HT-29 (cell line): ENCODE measurements at regions not wholly inside any gene's neighbourhood (a gene's known extent, or its start where the extent isn't known, plus 50 kb on each side); places are given as distances from the start of the nearest gene placed in this dataset.

ENCODE experiments used
- DNase-seq: peaks from one replicate; pipeline ENCODE4 v3.0.0-alpha.2; 2015; ENCODE audit warnings: low spot score

GRCh38 chr12:4135919-4136605, 137.5 kb upstream of the CCND2 start:
- no peak for DNase-seq

- DNase-seq, result no peak
Observed at GRCh38 chr12:4134448-4135263, 138.9 kb upstream of the CCND2 start.

- no peak for DNase-seq
Observed at GRCh38 chr12:4133636-4134447, 139.7 kb upstream of the CCND2 start.

DNA sequence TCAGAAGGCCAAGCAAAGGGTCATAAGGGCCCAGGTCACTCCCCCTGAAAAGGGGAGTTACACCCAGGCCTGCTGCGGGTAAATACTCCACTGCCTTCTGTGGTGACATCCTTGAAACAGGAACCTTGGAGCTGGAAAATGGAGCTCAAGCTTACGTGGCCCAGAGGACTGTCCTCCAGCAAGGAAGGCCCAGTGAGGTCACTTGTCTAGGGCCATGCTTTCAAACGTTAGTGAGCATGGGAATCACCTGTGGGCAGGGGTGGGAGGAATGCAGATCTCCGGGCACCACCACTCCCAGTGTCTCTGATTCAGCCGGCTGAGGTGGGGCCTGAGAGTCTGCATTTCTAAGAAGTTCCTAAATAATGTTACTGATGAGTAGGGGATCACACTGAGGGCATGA, 140.5 kb upstream of the CCND2 start:
- DNase-seq, result no peak

DNA sequence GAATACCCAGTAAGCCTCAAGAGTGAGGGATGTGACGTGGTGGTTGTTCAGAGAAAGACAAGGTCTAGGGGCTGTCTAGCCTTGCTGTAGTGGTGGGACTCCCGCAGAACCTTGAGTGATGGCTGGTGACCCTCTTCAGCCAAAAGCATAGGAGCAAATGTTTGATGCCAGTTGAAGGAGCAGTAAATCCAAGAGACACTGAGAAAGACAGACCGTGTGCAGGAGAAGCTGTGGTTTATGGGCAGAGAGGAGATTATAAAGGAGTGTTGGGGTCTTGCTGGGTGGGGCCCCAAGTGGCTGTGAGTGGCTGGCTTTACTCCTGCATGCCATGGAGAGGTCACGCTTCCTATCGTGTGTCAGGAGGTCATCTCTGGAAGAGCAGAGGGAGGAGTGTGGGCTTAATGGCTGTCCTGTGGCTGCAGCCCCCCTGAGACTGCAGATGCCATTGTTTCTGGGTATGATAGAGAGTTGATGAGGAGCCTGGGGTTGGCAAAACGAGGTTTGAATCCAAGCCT, 152.0 kb upstream of the CCND2 start:
- no peak for DNase-seq

DNA sequence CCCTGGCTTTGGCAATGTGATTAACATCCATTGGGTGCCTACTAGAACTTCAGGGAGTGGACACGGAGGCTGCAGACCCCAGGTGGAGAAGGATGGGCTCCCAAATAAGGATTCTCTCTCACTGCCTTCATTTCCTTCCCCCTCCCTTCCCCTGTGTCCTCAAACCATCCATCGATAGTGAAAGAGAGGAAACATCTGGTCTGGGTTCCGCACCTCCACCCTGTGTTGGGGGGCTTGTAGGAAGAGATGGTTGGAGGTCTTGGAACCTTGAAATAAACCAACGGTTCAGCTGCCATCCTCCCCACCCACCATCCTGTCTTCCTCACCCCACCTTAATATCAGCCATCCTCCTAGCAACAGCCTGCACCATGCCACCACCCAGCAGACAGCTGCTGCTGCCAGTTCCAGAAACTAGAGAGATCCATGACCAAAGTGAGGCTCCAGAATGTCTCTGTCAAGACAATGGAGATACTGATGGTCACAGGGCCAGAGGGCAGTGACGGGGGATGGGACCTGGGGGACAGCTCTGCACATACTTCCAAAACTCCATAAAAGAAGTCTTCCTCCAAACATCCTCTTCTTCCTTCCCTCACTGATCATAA, 153.1 kb upstream of the CCND2 start:
- DNase-seq, result no peak

DNA sequence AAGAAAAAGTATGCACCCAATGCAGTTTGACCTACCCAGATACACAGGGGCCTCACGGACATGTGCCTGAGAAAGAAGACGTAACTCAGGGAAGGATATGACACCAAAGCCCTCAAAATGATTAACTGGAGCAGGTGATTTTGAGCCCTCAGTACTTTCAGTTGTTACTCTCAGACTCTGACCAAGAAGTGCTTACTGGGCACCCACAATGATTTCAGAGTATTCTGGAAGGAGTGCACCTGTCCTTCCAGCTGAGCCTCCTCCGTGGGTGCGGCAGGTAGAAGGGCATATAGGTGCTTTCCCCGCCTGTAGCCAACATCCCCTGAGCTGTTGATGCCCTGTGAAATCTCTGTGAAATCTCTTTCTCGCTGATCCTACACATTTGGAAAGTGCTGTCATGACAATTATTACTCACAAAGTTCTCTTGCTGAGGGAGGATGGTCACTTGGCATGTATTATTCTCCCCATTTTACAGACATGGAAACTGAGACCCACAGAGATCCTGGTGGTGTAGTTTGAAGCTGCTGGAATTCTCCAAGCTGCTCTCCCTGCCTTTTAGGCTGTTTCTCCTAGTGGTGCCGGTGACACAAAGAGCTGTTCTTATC, 154.3 kb upstream of the CCND2 start:
- DNase-seq, result no peak

DNA sequence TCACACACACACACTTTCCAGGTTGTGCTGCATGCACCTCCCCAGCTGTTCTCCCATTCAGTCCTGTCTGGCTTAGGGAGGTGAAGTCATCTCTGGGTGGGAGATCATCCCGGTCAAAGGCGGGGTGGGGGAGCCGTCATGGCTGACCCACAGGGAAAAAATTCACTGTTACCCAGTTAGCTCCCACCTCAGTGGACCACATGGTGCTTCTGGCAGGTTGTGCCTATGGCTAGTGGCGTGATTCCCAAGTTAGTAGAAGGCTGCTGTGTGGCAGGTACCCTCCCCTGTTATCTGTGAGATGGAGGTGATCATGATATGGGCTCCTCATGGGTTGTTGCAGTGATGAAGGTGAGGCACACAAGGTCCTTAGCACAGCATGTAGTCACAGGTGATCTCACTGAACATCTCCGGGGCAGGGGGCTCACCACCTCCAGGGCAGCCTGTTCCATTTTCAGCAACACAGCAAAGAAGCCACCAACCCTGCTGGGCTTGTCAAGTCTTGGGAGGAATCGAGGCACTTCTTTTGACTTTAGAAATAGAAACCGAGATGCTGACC, 154.9 kb upstream of the CCND2 start:
- no peak for DNase-seq

- no peak for DNase-seq
Observed at GRCh38 chr12:4118017-4118510, 155.5 kb upstream of the CCND2 start.

GRCh38 chr12:4117386-4118016, 156.1 kb upstream of the CCND2 start:
- DNase-seq, result no peak

DNA sequence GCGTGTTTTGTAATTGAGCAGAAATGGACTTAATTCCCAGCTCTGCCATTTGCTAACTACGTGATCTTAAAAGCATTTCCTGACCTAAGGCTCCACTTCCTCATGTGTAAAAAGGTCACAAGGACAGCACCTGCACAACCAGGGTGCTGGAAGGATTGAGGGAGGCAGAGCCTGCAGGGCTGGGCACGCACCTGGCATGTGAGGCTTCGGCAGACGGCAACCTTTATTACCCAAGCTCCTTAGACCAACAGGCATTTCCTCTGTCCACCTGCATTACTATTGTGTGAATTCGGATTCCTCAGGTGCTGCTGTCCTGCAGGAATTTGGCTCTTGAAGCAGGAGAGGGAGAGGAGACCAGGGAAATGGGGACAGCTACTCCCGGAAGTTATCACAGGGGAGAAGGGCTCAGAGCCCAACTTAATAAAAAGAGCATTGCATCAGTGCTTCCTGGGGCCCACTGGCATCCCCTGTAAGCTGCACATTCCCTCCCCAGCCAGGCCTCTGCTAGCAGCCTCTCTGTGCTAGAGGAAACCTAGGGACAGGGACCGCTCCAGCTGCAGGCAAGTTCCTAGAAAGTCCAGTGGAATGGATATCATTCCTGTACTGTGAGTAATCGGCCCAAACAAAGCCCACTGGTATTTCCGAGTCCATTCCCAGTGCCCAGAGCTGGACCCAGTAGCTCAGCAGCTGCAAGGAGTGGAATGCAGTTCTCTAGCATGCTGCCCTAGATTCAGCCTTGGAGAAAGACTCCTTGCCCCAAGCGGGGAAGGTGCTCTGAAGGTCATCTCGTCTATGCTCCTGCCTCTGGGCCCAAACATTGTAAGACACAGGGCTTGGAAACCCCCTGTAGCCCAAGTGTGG, 157.1 kb upstream of the CCND2 start:
- DNase-seq, result peak; percentile 34

- no peak for DNase-seq
Observed at GRCh38 chr12:4115570-4115969, 158.0 kb upstream of the CCND2 start.

DNA sequence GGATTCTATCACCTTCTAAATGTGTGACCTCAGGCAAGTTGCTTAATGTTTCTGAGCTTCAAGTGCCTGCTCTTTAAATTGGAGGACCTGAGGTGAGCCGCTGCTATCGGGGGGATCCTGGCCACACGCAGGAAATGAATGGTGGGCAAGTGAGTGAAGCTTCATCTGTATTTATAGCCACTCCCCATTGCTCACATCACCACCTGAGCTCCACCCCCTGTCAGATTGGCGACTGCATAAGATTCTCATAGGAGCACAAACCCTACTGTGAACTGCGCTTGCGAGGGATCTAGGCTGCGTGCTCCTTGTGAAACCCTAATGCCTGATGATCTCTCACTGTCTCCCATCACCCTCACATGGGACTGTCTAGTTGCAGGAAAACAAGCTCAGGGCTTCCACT, 158.6 kb upstream of the CCND2 start:
- DNase-seq, result no peak

DNA sequence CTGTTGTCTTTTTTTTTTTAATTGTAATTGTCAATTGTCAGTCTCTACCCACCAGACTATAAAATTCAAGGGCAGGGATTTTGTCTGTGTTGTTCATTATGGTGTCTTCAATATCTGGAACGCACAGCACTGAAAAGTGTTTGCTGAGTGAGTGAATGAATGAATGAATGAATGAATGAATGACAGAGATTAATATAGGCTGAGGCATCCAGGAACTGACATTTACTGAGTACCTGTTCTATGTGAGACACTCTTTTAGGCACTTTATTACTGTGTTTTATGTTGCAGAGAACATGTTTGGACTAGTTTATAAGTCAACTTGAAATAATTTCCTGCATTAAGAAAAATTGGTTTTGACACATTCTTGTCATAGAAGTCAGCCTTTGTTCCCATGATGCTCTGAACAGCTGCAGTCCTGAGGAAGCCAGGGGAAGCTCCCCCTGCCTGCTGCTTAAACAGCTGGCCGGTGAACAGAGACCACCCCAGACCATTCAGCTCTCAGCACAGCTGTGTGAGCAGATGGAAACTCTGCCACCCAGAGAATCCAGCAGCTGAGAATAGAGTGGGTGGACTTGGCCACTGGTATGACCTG, 160.7 kb upstream of the CCND2 start:
- no peak for DNase-seq

DNA sequence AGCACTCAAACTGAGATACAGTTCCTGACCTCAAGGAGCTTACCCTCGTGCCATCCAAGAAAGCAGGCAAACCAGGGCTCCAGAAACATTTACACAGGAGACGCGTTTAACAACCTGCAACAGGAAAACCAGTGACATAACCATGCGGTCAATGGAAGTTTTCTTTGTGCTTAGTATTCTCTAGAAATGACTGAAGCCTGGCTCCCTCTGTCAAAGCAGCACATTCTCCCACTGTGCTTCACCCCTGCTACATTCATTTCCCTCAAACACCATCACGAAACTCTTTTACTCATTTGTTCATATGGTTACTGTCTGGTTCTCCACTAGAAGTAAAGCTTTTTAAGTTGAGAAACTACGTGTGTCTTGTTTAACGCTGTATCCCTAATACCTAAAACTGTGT, 161.3 kb upstream of the CCND2 start:
- DNase-seq, result no peak

GRCh38 chr12:4111010-4111409, 162.6 kb upstream of the CCND2 start:
- DNase-seq, result no peak

DNA sequence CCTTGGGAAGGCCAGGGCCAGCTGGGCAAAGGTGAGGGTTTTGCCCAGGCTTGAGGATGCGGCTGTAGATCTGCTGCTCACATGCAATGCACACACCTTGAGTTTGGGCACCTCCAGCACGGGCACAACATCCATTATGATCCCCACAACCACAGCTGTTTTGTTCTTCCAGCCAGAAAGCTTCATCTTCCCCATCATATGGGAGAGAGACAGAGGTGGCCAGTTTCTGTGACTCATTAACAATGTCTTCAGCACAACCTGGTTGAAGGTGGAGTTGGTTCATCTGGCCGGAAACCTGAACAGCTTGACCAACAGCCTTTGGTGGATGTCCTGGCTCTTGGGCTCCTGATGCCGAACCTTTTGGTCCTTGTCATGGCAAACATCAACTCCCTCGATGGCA, 163.7 kb upstream of the CCND2 start:
- DNase-seq, result no peak

- DNase-seq, result no peak
Observed at GRCh38 chr12:4108803-4109345, 164.7 kb upstream of the CCND2 start.
